GM04504 (cell line): ENCODE measurements at regions not wholly inside any gene's neighbourhood (a gene's known extent, or its start where the extent isn't known, plus 50 kb on each side); places are given as distances from the start of the nearest gene placed in this dataset.
A peak's percentile ranks its signal among the peaks of the same experiment; 100 is the strongest.
"Not testable (repeated sequence)": the region's sequence is repeated elsewhere in the genome, so short reads cannot be mapped to it uniquely, and the experiment has no call there.

ENCODE experiments used
- DNase-seq: peaks from one replicate; pipeline ENCODE4 v3.0.0-alpha.2; 2012; ENCODE audit warnings: low read depth

GRCh38 chr2:221915926-221916325 is 343.8 kb upstream of the EPHA4 start:
- DNase-seq, result no peak

- DNase-seq, result no peak
These were observed 342.3 kb upstream of the EPHA4 start for GRCh38 chr2:221914334-221914880.

GRCh38 chr2:221911890-221912289 is 339.8 kb upstream of the EPHA4 start:
- no peak for DNase-seq

- DNase-seq, result no peak
These were observed 339.2 kb upstream of the EPHA4 start for GRCh38 chr2:221911321-221911720.

GRCh38 chr2:221908518-221908917 is 336.4 kb upstream of the EPHA4 start:
- DNase-seq, result no peak

GRCh38 chr2:221897718-221898117 is 325.6 kb upstream of the EPHA4 start:
- DNase-seq, result no peak

GRCh38 chr2:221896505-221897151 is 324.5 kb upstream of the EPHA4 start:
- DNase-seq, result peak; percentile 1

GRCh38 chr2:221895366-221896121 is 323.4 kb upstream of the EPHA4 start:
- no peak for DNase-seq

GRCh38 chr2:221893501-221893900 is 321.4 kb upstream of the EPHA4 start:
- no peak for DNase-seq

GRCh38 chr2:221892006-221892405 is 319.9 kb upstream of the EPHA4 start:
- not testable (repeated sequence) for DNase-seq

- no peak for DNase-seq
These were observed 311.9 kb upstream of the EPHA4 start for GRCh38 chr2:221883976-221884375.

- DNase-seq, result no peak
These were observed 303.9 kb upstream of the EPHA4 start for GRCh38 chr2:221876016-221876415.

GRCh38 chr2:221874444-221874843 is 302.3 kb upstream of the EPHA4 start:
- DNase-seq, result no peak

GRCh38 chr2:221857719-221858118 is 285.6 kb upstream of the EPHA4 start:
- DNase-seq, result no peak

- no peak for DNase-seq
These were observed 281.2 kb upstream of the EPHA4 start for GRCh38 chr2:221853297-221853696.

GRCh38 chr2:221851531-221852045 is 279.5 kb upstream of the EPHA4 start:
- no peak for DNase-seq

GRCh38 chr2:221850076-221850475 is 278.0 kb upstream of the EPHA4 start:
- DNase-seq, result no peak

- DNase-seq, result no peak
These were observed 276.2 kb upstream of the EPHA4 start for GRCh38 chr2:221848286-221848685.

- DNase-seq, result no peak
These were observed 272.9 kb upstream of the EPHA4 start for GRCh38 chr2:221845021-221845365.

- no peak for DNase-seq
These were observed 272.3 kb upstream of the EPHA4 start for GRCh38 chr2:221844212-221845020.

GRCh38 chr2:221836095-221836494 is 264.0 kb upstream of the EPHA4 start:
- no peak for DNase-seq

- no peak for DNase-seq
These were observed 261.9 kb upstream of the EPHA4 start for GRCh38 chr2:221833966-221834365.
